ENCODE measurements at regions not wholly inside any gene's neighbourhood (a gene's known extent, or its start where the extent isn't known, plus 50 kb on each side); places are given as distances from the start of the nearest gene placed in this dataset.

DNA sequence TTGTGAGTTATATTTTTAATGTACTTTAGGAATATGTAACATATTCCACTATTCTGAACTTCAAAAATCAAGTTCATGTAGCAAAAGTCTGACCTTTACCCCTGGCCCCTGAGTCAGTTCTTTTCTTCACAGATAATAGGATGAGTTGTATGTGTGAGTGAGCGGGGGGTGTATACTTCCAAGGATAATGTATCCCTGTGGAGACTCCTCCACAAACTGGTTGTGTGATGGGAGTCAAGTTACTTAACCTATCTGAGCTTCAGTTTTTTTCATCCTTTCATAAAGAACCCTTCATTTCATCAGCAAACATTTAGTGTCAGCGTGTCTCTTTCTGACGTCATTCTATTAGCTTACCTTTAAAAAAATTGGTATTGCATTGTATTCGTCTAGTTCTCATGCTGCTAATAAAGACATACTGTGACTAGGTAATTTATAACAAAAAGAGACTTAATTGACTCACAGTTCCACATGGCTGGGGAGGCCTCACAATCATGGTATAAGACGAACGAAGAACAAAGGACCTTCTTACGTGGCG lies 288.1 kb upstream of the GPC6 start:
- Histone ChIP-seq H3K27ac (ENCODE audit: low read length) (no peak overlapping the region), H3K4me1 (ENCODE audit: insufficient read depth, low read length) (no peaks in the 10 kb centered on the region), H3K36me3 (ENCODE audit: insufficient read depth, low read depth, low read length) (no peaks in the 10 kb centered on the region), H3K9ac (ENCODE audit: low read depth, low read length) (no peak overlapping the region), H3K27me3 (ENCODE audit: insufficient read depth, low read length) (no peaks in the 10 kb centered on the region), H3K4me3 (ENCODE audit: low read length) (no peak overlapping the region), H3K9me3 (ENCODE audit: insufficient read depth, low read depth, low read length) (no peaks in the 10 kb centered on the region)

DNA sequence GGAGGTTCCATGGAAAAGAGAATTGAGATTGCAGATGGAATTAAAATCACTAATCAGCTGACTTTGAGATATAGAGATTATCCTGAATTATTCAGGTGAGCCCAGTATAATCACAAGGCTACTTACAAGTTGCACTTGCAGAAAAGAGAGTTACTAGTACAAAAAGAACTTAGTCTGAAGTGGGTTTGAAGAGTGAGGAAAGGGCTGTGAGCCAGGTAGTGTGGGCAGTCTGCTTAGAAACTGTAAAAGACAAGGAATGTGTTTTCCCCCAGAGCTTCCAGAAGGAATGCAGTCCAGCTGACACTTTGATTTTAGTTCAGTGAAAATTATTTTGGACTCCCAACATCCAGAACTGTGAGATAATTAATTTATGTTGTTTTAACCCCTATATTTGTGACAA lies 285.4 kb upstream of the GPC6 start:
- no peaks in the 10 kb centered on the region for H3K36me3 ChIP-seq (ENCODE audit: insufficient read depth, low read depth, low read length)
- no peaks in the 10 kb centered on the region for H3K4me1 ChIP-seq (ENCODE audit: insufficient read depth, low read length)
- no peak overlapping the region for H3K9ac ChIP-seq (ENCODE audit: low read depth, low read length)
- H3K4me3 ChIP-seq (ENCODE audit: low read length): no peak overlapping the region
- no peaks in the 10 kb centered on the region for H3K27me3 ChIP-seq (ENCODE audit: insufficient read depth, low read length)
- no peak overlapping the region for H3K27ac ChIP-seq (ENCODE audit: low read length)
- no peaks in the 10 kb centered on the region for H3K9me3 ChIP-seq (ENCODE audit: insufficient read depth, low read depth, low read length)

DNA sequence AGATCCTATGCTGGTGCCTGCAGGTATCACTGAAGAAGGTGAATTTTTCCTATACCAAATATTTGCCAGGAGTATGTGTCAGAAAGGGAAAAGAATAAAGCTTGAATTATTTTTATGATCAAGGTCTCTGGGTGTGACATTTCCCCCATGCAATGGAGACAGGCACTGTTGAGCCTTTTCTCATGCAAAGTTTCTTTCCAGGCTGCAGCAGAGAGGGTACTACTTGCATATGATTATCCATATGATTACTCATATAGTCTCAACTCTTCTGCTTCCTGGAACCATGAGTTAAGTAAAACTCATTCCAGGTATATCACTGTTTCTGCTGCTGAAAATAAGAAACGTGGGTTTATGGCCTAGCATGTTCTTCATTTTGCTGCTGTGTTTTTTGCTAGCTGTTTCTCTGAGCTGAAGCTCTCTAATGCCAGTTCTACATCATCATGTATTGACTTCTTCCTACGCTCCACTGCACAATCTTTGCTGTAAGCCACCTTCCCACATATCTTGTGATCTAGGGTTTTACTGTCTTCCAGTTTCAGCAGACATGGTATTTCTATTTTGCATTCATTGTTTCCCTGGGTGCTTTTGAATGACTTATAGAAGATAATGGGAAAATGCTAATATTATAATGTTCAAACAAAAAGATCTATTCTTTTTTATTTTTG lies 278.7 kb upstream of the GPC6 start:
- Histone ChIP-seq H3K27ac (ENCODE audit: low read length) (no peak overlapping the region), H3K9ac (ENCODE audit: low read depth, low read length) (no peak overlapping the region), H3K27me3 (ENCODE audit: insufficient read depth, low read length) (no peaks in the 10 kb centered on the region), H3K4me1 (ENCODE audit: insufficient read depth, low read length) (peaks cover 5% of the 10 kb centered on the region; the same call in 1 of the 2 replicates), H3K9me3 (ENCODE audit: insufficient read depth, low read depth, low read length) (no peaks in the 10 kb centered on the region), H3K36me3 (ENCODE audit: insufficient read depth, low read depth, low read length) (no peaks in the 10 kb centered on the region), H3K4me3 (ENCODE audit: low read length) (no peak overlapping the region)

DNA sequence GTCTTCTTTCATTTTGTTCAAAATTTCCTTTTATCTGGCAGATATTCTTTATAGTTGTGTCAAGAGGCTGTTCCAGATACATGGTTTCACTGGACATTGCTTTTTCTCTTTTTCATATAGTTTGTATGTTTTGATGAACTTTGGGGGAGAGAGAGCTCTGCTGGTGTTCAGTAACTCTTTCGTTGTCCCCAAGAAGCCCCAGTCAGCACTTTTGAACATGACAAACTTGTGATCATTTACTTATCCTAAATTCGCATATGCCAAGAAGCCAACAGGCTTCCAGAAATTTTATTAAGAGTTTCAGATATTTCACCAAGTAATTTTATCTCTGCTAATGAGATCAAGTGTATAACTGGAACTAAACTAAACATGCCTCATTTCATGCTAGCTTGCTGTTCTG lies 275.8 kb upstream of the GPC6 start:
- Histone ChIP-seq H3K4me3 (ENCODE audit: low read length) (no peak overlapping the region), H3K4me1 (ENCODE audit: insufficient read depth, low read length) (peaks cover 5% of the 10 kb centered on the region; the same call in 1 of the 2 replicates), H3K9ac (ENCODE audit: low read depth, low read length) (no peak overlapping the region), H3K27ac (ENCODE audit: low read length) (no peak overlapping the region), H3K36me3 (ENCODE audit: insufficient read depth, low read depth, low read length) (no peaks in the 10 kb centered on the region), H3K9me3 (ENCODE audit: insufficient read depth, low read depth, low read length) (no peaks in the 10 kb centered on the region), H3K27me3 (ENCODE audit: insufficient read depth, low read length) (no peaks in the 10 kb centered on the region)

DNA sequence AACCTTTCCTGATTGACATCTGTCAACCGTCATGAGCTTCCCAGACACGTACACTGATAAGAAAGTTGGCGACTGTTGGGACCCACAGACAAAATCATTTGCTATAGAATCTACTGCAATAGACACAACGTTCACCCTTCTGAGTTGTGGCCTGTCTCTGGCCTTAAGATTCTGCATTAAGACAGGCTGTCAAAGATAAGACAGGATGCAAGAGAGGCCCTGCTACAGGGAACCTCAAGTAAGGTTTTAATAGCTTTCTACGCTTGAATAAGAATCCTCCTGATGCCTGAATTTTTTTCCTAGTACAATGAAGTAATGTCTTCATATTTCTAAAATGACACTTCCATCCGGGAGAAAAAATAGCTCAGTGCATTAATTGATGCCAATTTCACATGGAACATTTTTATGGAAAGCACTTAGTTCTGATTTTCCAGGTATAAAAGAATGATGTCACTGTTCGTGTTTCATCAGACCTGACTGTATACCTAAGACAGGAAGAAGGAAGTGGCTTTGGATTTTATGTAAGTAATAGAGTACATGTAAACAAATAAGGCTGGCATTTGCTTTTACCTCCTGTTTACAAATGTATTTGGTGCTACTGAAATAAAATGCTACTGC lies 275.2 kb upstream of the GPC6 start:
- H3K36me3 ChIP-seq (ENCODE audit: insufficient read depth, low read depth, low read length): no peaks in the 10 kb centered on the region
- no peak overlapping the region for H3K9ac ChIP-seq (ENCODE audit: low read depth, low read length)
- H3K27ac ChIP-seq (ENCODE audit: low read length): no peak overlapping the region
- H3K9me3 ChIP-seq (ENCODE audit: insufficient read depth, low read depth, low read length): no peaks in the 10 kb centered on the region
- no peaks in the 10 kb centered on the region for H3K27me3 ChIP-seq (ENCODE audit: insufficient read depth, low read length)
- peaks cover 5% of the 10 kb centered on the region; the same call in 1 of the 2 replicates for H3K4me1 ChIP-seq (ENCODE audit: insufficient read depth, low read length)
- no peak overlapping the region for H3K4me3 ChIP-seq (ENCODE audit: low read length)

DNA sequence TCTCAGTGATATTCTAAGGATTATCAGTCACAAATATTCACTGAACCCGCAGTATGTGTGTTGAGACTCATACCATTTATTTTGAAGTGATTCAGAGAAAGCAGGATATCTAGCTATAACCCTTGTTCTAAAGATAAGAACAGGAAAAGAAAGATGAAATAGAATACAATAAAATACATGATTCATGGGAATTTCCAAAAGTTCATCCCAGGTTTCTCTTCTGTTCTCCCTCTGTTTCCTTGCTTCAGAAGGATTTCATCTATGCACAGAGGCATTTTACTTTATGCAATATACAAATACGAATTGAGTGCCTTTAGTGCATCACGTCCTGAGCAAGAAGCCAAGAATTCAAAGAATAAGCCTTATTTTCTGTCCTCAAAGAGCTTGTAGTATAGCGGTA lies 274.4 kb upstream of the GPC6 start:
- Histone ChIP-seq H3K9ac (ENCODE audit: low read depth, low read length) (no peak overlapping the region), H3K9me3 (ENCODE audit: insufficient read depth, low read depth, low read length) (no peaks in the 10 kb centered on the region), H3K36me3 (ENCODE audit: insufficient read depth, low read depth, low read length) (no peaks in the 10 kb centered on the region), H3K4me3 (ENCODE audit: low read length) (no peak overlapping the region), H3K27me3 (ENCODE audit: insufficient read depth, low read length) (no peaks in the 10 kb centered on the region), H3K27ac (ENCODE audit: low read length) (no peak overlapping the region), H3K4me1 (ENCODE audit: insufficient read depth, low read length) (peaks cover 5% of the 10 kb centered on the region; the same call in 1 of the 2 replicates)

DNA sequence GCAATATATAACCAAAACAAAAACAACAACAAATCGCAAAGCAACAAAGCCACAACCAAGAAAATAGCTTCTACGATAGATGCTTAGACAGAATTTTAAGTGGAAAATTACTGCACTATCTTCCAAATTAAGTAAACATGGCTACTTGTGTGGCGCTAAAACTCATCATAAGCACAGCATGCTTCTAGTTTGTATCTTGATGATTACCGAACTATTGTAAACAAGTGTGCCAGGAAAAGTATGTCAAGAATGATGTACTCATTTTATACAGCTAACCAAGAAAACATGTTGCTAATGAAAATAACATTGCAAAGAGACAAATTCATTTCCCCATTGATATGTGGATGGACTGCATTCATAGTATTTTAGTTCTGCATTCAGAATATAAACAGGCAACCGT lies 271.9 kb upstream of the GPC6 start:
- Histone ChIP-seq H3K36me3 (ENCODE audit: insufficient read depth, low read depth, low read length) (no peaks in the 10 kb centered on the region), H3K4me3 (ENCODE audit: low read length) (no peak overlapping the region), H3K27ac (ENCODE audit: low read length) (no peak overlapping the region), H3K4me1 (ENCODE audit: insufficient read depth, low read length) (no peaks in the 10 kb centered on the region), H3K9ac (ENCODE audit: low read depth, low read length) (no peak overlapping the region), H3K9me3 (ENCODE audit: insufficient read depth, low read depth, low read length) (peaks cover under 1% of the 10 kb centered on the region; the same call in 1 of the 2 replicates), H3K27me3 (ENCODE audit: insufficient read depth, low read length) (no peaks in the 10 kb centered on the region)

DNA sequence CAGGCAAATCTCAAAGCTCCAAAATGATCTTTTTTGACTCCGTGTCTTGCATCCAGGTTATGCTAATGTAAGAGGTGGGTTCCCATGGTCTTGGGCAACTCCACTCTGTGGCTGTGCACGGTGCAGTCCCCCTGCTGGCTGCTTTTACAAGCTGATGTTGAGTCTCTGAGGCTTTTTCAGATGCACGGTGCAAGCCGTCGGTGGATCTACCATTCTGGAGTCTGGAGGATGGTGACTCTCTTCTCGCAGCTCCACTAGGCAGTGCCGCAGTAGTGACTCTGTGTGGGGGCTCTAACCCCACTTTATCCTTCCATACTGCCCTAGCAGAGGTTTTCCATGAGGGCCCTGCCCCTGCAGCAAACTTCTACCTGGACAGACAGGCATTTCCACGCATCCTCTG lies 266.8 kb upstream of the GPC6 start:
- Histone ChIP-seq H3K27ac (ENCODE audit: low read length) (no peak overlapping the region), H3K36me3 (ENCODE audit: insufficient read depth, low read depth, low read length) (no peaks in the 10 kb centered on the region), H3K9me3 (ENCODE audit: insufficient read depth, low read depth, low read length) (peaks cover 13% of the 10 kb centered on the region; the same call in 1 of the 2 replicates), H3K4me3 (ENCODE audit: low read length) (no peak overlapping the region), H3K27me3 (ENCODE audit: insufficient read depth, low read length) (no peaks in the 10 kb centered on the region), H3K4me1 (ENCODE audit: insufficient read depth, low read length) (no peaks in the 10 kb centered on the region), H3K9ac (ENCODE audit: low read depth, low read length) (no peak overlapping the region)

DNA sequence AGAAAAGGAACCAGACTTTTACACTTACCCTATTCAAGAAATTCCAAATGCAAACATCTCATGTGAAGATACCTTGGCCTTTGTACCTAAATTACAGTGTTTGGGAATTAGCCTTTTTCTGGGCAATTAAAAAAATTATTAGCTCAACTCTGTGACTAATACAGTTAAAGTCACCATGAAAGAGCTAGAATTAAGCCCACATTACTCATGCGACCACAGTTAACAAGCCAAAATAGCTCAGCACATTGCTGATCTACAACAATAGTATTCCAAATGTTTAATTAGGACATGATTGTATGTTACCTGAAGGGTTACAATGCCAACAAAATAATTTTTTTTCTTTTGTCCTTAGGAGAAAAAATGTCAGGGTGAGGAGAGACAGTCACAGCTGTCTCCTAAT lies 263.6 kb upstream of the GPC6 start:
- H3K27me3 ChIP-seq (ENCODE audit: insufficient read depth, low read length): no peaks in the 10 kb centered on the region
- peaks cover 13% of the 10 kb centered on the region; the same call in 1 of the 2 replicates for H3K9me3 ChIP-seq (ENCODE audit: insufficient read depth, low read depth, low read length)
- no peak overlapping the region for H3K27ac ChIP-seq (ENCODE audit: low read length)
- no peak overlapping the region for H3K9ac ChIP-seq (ENCODE audit: low read depth, low read length)
- no peaks in the 10 kb centered on the region for H3K36me3 ChIP-seq (ENCODE audit: insufficient read depth, low read depth, low read length)
- H3K4me3 ChIP-seq (ENCODE audit: low read length): no peak overlapping the region
- no peaks in the 10 kb centered on the region for H3K4me1 ChIP-seq (ENCODE audit: insufficient read depth, low read length)

DNA sequence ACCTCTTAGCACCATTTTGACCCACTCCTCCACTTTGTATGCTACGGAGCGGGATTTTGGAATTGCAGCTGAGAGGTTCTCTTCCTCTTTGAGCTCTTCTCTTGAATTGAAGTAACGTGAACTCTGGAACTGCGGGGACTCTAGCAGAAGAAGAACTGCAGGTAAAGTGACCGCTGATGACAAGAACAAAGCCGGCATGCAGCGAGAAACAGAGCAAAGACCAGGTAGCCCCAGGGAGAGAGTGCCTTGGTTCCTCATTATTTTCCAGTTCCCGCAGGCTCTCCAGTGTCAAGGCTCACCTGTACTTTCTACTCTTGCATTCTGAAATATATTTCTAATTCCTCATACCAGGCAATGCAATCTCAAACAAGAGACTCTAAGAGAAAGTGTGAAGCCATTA lies 260.3 kb upstream of the GPC6 start:
- Histone ChIP-seq H3K9me3 (ENCODE audit: insufficient read depth, low read depth, low read length) (no peaks in the 10 kb centered on the region), H3K36me3 (ENCODE audit: insufficient read depth, low read depth, low read length) (no peaks in the 10 kb centered on the region), H3K9ac (ENCODE audit: low read depth, low read length) (no peak overlapping the region), H3K4me3 (ENCODE audit: low read length) (no peak overlapping the region), H3K27ac (ENCODE audit: low read length) (no peak overlapping the region), H3K27me3 (ENCODE audit: insufficient read depth, low read length) (no peaks in the 10 kb centered on the region), H3K4me1 (ENCODE audit: insufficient read depth, low read length) (no peaks in the 10 kb centered on the region)

DNA sequence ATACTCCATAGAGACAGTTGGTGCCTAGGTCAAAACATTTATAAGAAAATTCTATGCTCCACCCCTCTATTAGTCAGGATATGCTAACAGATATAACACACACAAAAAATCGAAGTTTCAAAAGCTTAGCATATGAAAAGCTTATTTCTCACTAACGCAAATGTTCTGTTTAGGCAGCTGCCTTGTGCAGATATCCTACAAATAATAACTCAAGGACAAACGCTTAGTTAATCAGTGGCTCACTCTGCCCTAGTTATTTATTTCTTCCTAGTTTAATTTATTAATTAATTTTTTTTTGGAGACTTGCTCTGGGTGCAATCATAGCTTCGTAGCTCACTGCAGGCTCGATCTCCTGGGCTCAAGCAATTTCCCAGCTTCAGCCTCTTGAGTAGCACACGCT lies 259.7 kb upstream of the GPC6 start:
- Histone ChIP-seq H3K4me1 (ENCODE audit: insufficient read depth, low read length) (no peaks in the 10 kb centered on the region), H3K27me3 (ENCODE audit: insufficient read depth, low read length) (no peaks in the 10 kb centered on the region), H3K9me3 (ENCODE audit: insufficient read depth, low read depth, low read length) (no peaks in the 10 kb centered on the region), H3K9ac (ENCODE audit: low read depth, low read length) (no peak overlapping the region), H3K27ac (ENCODE audit: low read length) (no peak overlapping the region), H3K36me3 (ENCODE audit: insufficient read depth, low read depth, low read length) (no peaks in the 10 kb centered on the region), H3K4me3 (ENCODE audit: low read length) (no peak overlapping the region)

DNA sequence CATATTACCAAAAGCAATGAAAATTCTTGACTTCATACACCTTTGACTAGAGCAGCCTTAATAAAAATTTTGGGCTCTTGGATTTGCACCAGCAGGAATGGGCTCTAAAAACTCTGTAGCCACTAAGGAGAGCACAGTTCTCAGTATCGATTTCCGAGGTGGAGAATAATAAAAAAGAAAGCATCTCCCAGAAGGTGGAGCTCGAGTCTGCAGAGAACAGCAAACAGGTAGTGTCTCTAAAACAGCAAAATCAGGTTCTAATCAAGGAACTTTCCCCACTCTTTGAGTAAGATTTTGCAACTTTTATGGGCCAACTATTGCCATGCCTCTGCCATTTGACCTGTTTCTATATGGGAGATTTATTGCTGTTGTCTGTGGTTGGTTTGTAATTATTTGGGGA lies 258.7 kb upstream of the GPC6 start:
- H3K9me3 ChIP-seq (ENCODE audit: insufficient read depth, low read depth, low read length): no peaks in the 10 kb centered on the region
- no peak overlapping the region for H3K4me3 ChIP-seq (ENCODE audit: low read length)
- H3K27me3 ChIP-seq (ENCODE audit: insufficient read depth, low read length): no peaks in the 10 kb centered on the region
- no peak overlapping the region for H3K9ac ChIP-seq (ENCODE audit: low read depth, low read length)
- H3K4me1 ChIP-seq (ENCODE audit: insufficient read depth, low read length): no peaks in the 10 kb centered on the region
- no peak overlapping the region for H3K27ac ChIP-seq (ENCODE audit: low read length)
- no peaks in the 10 kb centered on the region for H3K36me3 ChIP-seq (ENCODE audit: insufficient read depth, low read depth, low read length)

All from iPS-20b (cell line).